DND-41 (cell line): ENCODE measurements at regions not wholly inside any gene's neighbourhood (a gene's known extent, or its start where the extent isn't known, plus 50 kb on each side); places are given as distances from the start of the nearest gene placed in this dataset.

Source experiments
- ATAC-seq: fragments of 200-7000 bp; cut with Tn5 transposase; 3 replicates; pipeline ENCODE4 v1.9.1; 2021; ENCODE audit warnings: low read depth; ENCODE audit not compliant: insufficient read depth
- DNase-seq: peaks from one replicate; pipeline ENCODE4 v3.0.0-alpha.2; 2020
- H2AFZ ChIP-seq: 2 replicates; pipeline ENCODE4 v1.6.0; 2012; ENCODE audit warnings: low read depth, low read length
- H3K27ac ChIP-seq: 2 replicates; pipeline ENCODE4 v1.5.1; 2012; ENCODE audit warnings: low read length, inconsistent platforms
- H3K27me3 ChIP-seq: fragments of 200-600 bp; sonication (generic); 2 replicates; pipeline ENCODE4 v1.6.0; 2012; ENCODE audit warnings: low read length, mild to moderate bottlenecking, inconsistent platforms; ENCODE audit not compliant: insufficient read depth, poor library complexity
- H3K36me3 ChIP-seq: 2 replicates; pipeline ENCODE4 v1.5.1; 2012; ENCODE audit warnings: low read length, inconsistent platforms; ENCODE audit not compliant: insufficient read depth
- H3K4me1 ChIP-seq: 2 replicates; pipeline ENCODE4 v1.5.1; 2012; ENCODE audit warnings: mild to moderate bottlenecking, low read length; ENCODE audit not compliant: insufficient read depth
- H3K4me2 ChIP-seq: 2 replicates; pipeline ENCODE4 v1.6.0; 2012; ENCODE audit warnings: mild to moderate bottlenecking, moderate library complexity, low read length, inconsistent platforms; ENCODE audit not compliant: insufficient read depth
- H3K4me3 ChIP-seq, 2 experiments: fragments of 200-600 bp in 1 of 2; shearing (Covaris generic) in 1 of 2; 2 replicates each; pipeline ENCODE4 v1.5.1; 2012 to 2016; ENCODE audit warnings: inconsistent platforms in 2 of 2, low read length in 2 of 2, mild to moderate bottlenecking in 2 of 2, low read depth in 1 of 2, moderate library complexity in 1 of 2
- H3K79me2 ChIP-seq: 2 replicates; pipeline ENCODE4 v1.6.0; 2012; ENCODE audit warnings: low read length, inconsistent platforms; ENCODE audit not compliant: insufficient read depth
- H3K9ac ChIP-seq: 2 replicates; pipeline ENCODE4 v1.6.0; 2012; ENCODE audit warnings: low read depth, mild to moderate bottlenecking, inconsistent platforms, low read length, moderate library complexity
- H3K9me3 ChIP-seq: 2 replicates; pipeline ENCODE4 v1.5.1; 2012; ENCODE audit warnings: low read length, moderate library complexity, mild to moderate bottlenecking, inconsistent platforms; ENCODE audit not compliant: insufficient read depth, severe bottlenecking
- H4K20me1 ChIP-seq: 2 replicates; pipeline ENCODE4 v1.6.0; 2012; ENCODE audit warnings: low read length; ENCODE audit not compliant: insufficient read depth
- EZH2 ChIP-seq: IDR thresholded peaks from 3 replicates; pipeline ENCODE4 v1.6.1; 2012; ENCODE audit warnings: borderline replicate concordance, low read depth, mild to moderate bottlenecking, moderate library complexity, low read length, inconsistent platforms; ENCODE audit not compliant: severe bottlenecking
- TF ChIP-seq, protein P1 (sequence below): IDR thresholded peaks from 2 replicates; pipeline ENCODE4 v1.5.1; 2012; ENCODE audit warnings: borderline replicate concordance, low read length, moderate library complexity, mild to moderate bottlenecking; ENCODE audit not compliant: poor library complexity, severe bottlenecking; ENCODE audit errors: extremely low read depth

DNA sequence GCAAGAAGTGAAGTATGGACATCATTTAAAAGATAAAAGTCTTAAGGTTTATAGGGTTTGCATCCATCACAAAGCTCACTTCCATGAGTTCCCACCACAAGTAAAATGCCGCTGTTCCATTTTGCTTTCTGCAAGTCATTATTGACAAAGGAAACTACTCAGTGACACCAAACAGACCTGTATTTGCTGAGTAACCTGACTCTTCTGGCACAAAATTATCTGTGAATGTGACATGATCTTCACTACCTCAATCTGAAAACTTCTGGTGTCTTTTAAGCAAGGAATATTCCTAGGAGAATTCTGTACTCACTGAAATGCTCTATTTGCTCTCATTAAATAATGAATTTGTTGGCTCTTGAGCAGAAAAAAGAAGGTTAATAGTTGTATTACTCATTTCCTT is 1077.4 kb upstream of the ADGRL4 start:
- Histone ChIP-seq H2AFZ (no peak overlapping the region), H4K20me1 (no peaks in the 10 kb centered on the region), H3K79me2 (no peaks in the 10 kb centered on the region), H3K36me3 (no peaks in the 10 kb centered on the region), H3K27ac (no peak overlapping the region), H3K4me2 (no peak overlapping the region), H3K9me3 (no peaks in the 10 kb centered on the region), H3K4me1 (no peaks in the 10 kb centered on the region), H3K27me3 (no peaks in the 10 kb centered on the region), H3K4me3 (no peak overlapping the region), H3K9ac (no peak overlapping the region)
- no peak for DNase-seq
- TF ChIP-seq, protein P1, sequence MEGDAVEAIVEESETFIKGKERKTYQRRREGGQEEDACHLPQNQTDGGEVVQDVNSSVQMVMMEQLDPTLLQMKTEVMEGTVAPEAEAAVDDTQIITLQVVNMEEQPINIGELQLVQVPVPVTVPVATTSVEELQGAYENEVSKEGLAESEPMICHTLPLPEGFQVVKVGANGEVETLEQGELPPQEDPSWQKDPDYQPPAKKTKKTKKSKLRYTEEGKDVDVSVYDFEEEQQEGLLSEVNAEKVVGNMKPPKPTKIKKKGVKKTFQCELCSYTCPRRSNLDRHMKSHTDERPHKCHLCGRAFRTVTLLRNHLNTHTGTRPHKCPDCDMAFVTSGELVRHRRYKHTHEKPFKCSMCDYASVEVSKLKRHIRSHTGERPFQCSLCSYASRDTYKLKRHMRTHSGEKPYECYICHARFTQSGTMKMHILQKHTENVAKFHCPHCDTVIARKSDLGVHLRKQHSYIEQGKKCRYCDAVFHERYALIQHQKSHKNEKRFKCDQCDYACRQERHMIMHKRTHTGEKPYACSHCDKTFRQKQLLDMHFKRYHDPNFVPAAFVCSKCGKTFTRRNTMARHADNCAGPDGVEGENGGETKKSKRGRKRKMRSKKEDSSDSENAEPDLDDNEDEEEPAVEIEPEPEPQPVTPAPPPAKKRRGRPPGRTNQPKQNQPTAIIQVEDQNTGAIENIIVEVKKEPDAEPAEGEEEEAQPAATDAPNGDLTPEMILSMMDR = no peak
- TF ChIP-seq EZH2 = no peak
- ATAC-seq = no peak

DNA sequence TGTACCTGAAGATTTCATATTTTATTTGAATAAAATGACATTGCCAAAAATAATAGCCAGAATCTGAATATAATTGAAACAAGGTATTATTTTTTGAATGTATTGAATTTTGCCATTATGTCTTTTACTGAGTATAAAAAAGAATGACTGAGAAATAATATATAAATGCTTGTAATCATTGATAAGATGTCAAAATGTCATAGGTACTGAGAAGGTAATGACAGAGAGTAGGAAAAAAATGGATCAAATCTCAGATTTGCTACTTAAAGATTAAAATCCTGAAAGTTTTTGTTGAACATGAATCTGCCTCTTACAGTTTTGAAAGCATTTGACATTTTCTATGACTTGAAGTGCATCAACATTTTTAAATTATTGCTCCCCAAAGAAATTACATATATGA is 1069.9 kb upstream of the ADGRL4 start:
- H3K27ac ChIP-seq = no peak overlapping the region
- H3K36me3 ChIP-seq = no peaks in the 10 kb centered on the region
- no peak overlapping the region for H3K4me2 ChIP-seq
- H3K79me2 ChIP-seq = no peaks in the 10 kb centered on the region
- TF ChIP-seq EZH2 = no peak
- TF ChIP-seq, protein P1 = no peak
- H3K9me3 ChIP-seq = no peaks in the 10 kb centered on the region
- no peak for DNase-seq
- H3K4me1 ChIP-seq = no peaks in the 10 kb centered on the region
- no peak overlapping the region for H3K9ac ChIP-seq
- H3K27me3 ChIP-seq = no peaks in the 10 kb centered on the region
- H4K20me1 ChIP-seq = no peaks in the 10 kb centered on the region
- H3K4me3 ChIP-seq = no peak overlapping the region
- H2AFZ ChIP-seq = no peak overlapping the region
- ATAC-seq = no peak

GRCh38 chr1:80075351-80075750 is 1068.8 kb upstream of the ADGRL4 start:
- Histone ChIP-seq H3K4me1 (no peaks in the 10 kb centered on the region), H4K20me1 (no peaks in the 10 kb centered on the region), H3K9ac (no peak overlapping the region), H3K79me2 (no peaks in the 10 kb centered on the region), H3K27me3 (no peaks in the 10 kb centered on the region), H3K27ac (no peak overlapping the region), H3K36me3 (no peaks in the 10 kb centered on the region), H3K4me3 (no peak overlapping the region), H3K9me3 (no peaks in the 10 kb centered on the region), H2AFZ (no peak overlapping the region), H3K4me2 (no peak overlapping the region)
- TF ChIP-seq, protein P1 = no peak
- TF ChIP-seq EZH2 = no peak
- ATAC-seq = no peak
- no peak for DNase-seq

GRCh38 chr1:80072563-80072962 is 1066.0 kb upstream of the ADGRL4 start:
- Histone ChIP-seq H3K27ac (no peak overlapping the region), H3K36me3 (no peaks in the 10 kb centered on the region)
- TF ChIP-seq, protein P1 = no peak
- no peak for TF ChIP-seq EZH2

More at GRCh38 chr1:80072563-80072962, 1066.0 kb upstream of the ADGRL4 start:
- no peak overlapping the region for H3K4me2 ChIP-seq
- H3K79me2 ChIP-seq = no peaks in the 10 kb centered on the region
- no peaks in the 10 kb centered on the region for H4K20me1 ChIP-seq
- H3K27me3 ChIP-seq = no peaks in the 10 kb centered on the region
- no peaks in the 10 kb centered on the region for H3K4me1 ChIP-seq
- no peak overlapping the region for H3K9ac ChIP-seq
- no peak for DNase-seq
- no peak overlapping the region for H3K4me3 ChIP-seq
- no peak for ATAC-seq
- no peaks in the 10 kb centered on the region for H3K9me3 ChIP-seq
- no peak overlapping the region for H2AFZ ChIP-seq
